GM21423 (cell line): ENCODE measurements at regions not wholly inside any gene's neighbourhood (a gene's known extent, or its start where the extent isn't known, plus 50 kb on each side); places are given as distances from the start of the nearest gene placed in this dataset.
A peak's percentile ranks its signal among the peaks of the same experiment; 100 is the strongest.
"Not testable (repeated sequence)": the region's sequence is repeated elsewhere in the genome, so short reads cannot be mapped to it uniquely, and the experiment has no call there.

ENCODE experiments used
- ATAC-seq: cut with Tn5 transposase; IDR thresholded peaks from one replicate; pipeline ENCODE4 v1.9.1; 2021; ENCODE audit warnings: mild to moderate bottlenecking, moderate library complexity; ENCODE audit not compliant: unreplicated experiment

GRCh38 chr22:17318817-17319216 lies 50.4 kb upstream of the CECR2 start:
- no peak for ATAC-seq

DNA sequence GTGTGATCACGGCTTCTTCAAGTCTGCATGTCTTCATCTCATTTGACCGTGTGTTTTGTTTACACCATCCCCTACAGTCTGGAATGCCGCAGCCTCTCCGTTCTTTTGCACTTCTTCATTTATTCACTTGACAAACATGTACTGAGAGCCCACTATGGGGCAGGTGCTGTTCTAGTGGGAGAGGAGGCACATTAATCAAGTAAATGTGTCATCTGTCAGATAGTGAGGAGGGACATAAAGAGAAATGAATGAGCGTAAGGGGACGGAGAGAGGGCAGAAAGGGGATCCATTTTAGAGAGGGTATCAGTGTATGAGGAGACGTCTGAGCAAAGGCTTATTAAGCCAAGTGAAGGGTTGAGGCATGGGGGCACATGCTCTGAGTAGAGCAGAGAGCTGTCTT lies 54.0 kb upstream of the CECR2 start:
- ATAC-seq, result no peak

GRCh38 chr22:17314487-17314886 lies 54.8 kb upstream of the CECR2 start:
- ATAC-seq, result no peak

- ATAC-seq, result no peak
Observed at GRCh38 chr22:17313626-17314025, 55.6 kb upstream of the CECR2 start.

- no peak for ATAC-seq
Observed at GRCh38 chr22:17307566-17307965, 61.7 kb upstream of the CECR2 start.

DNA sequence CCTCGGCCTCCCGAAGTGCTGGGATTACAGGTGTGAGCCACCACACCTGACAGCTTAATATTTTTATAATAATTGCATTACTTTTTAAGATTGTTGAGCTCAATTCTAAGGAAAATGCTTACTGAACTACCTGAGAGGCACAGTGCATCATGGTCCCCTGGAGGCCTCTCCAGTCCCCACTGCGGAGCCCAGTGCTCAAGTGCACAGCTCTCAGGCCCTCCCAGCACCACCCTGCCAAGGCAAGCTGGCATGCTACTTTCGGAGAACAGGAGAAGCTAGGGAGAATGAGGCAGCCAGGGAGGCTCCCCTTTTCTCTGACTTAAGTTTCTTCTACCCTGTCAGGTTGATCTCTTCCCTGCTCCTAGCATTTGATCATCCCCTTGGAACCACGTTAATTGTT lies 64.2 kb upstream of the CECR2 start:
- ATAC-seq, result no peak

DNA sequence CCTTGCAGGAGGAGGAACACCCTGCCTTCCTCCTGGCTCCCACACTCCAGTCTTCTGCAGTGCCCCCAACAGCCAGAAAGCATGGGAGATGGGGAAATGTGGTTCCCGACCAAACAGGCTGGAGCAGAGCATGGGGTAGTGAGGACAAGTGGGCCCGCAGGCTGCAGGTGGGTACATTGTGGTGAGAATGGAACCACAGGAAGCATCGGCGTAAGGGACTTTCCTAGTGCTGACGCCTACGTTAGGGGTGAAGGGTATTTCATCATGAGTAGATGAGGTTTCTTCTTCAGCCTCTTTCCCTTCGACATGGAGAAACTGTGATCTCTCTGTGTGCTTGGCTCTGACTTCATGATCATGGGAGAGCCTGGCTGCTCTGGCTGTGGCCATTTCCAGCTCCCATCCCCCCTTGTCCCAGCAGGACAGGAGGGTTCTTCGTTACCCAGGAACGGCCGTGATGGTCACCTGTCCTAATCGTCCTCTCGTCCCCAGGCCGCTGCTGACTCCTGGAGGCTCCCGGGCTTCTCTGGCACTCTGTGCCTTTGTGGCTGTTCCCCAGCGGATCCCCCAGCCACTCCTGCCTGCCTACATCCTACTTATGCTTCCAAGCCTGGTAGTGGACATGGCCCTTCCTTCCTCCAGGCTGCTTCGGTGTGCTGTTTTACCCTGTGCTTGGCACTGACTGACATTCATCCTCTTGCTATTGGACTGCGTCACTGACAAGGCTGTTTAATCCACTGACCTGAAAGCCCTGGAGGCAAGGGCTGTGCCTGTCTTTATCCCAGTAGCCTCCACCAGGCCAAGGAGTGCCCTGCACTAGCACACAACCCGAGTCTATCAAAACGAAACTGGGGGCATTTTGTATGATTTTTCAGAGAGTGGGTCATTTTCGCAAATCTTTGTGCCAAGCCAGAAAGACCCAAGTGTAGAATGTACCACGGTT lies 65.2 kb upstream of the CECR2 start:
- ATAC-seq, result no peak

DNA sequence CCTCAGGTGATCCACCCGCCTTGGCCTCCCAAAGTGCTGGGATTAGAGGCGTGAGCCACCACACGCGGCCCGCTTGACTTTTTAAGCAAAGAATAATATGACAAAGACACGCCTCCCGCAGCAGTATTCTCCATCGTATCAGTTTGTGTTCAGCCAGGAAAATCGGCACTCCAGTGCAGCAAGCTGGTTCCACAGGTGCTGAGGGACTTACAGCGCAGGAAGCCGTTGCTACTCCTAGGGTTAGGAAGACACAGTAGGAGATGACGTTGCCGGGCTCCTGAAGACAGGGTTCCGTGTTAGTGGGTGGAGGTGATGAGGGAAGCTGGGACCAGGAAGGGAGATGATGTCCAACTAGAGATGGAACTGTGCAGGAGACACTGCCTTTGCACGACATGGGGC lies 65.8 kb upstream of the CECR2 start:
- ATAC-seq, result no peak

- no peak for ATAC-seq
Observed at GRCh38 chr22:17302616-17303015, 66.6 kb upstream of the CECR2 start.

- ATAC-seq, result no peak
Observed at GRCh38 chr22:17300926-17301325, 68.3 kb upstream of the CECR2 start.

DNA sequence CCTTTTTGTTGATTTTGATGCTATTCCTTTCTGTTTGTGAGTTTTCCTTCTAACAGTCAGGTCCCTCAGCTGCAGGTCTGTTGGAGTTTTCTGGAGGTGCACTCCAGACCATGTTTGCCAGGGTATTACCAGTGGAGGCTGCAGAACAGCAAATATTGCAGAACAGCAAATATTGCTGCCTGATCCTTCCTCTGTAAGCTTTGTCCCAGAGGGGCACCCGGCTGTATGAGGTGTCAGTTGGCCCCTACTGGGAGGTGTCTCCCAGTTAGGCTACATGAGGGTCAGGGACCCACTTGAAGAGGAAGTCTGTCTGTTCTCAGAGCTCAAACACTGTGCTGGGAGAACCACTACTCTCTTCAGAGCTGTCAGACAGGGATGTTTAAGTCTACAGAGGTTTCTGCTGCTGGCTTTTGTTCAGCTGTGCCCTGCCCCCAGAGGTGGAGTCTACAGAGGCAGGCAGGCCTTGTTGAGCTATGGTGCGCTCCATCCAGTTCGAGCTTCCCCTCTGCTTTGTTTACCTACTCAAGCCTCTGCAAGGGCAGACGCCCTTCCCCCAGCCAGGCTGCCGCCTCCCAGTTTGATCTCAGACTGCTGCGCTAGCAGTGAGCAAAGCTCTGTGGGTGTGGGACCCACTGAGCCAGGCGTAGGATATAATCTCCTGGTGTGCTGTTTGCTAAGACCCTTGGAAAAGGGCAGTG lies 70.3 kb upstream of the CECR2 start:
- not testable (repeated sequence) for ATAC-seq

DNA sequence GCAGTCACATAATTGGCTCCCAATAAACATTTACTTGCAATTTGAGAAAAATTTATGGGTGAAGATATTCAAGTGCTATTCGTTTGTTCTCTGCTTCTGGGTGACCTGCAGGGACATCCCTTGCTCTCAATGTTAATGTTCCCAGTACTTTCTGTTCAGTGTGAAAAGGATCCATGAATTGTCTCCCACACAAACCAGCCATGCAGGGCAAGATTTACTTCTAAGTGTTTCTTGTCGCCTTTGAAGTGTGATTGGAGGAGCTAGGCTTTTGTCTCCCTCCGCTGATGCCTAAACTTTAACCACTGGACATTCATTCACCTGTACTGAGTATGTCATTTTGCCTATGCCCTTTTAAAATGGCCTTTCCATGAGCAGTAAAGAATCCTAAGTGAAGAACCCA lies 66.4 kb upstream of the ADA2 start:
- ATAC-seq, result no peak

DNA sequence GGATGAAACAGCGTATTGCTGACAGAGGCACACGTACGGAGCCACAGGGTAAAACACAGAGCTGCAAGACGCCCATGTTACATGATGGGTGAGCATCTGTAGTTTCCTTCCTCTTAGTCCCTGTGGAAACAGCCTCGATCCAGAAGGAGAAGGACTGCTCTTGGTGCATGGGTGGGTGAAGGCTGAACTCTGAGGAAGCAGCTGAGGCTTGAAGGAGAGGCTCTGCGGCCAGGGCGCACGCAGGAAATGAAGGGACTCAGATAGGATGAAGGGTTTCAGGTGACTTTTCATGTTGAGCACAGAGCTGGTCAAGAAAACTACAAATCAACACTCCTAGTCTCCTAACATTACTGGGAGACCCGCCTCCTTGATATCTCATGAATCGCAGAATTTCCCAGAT lies 65.7 kb upstream of the ADA2 start:
- ATAC-seq, result no peak

DNA sequence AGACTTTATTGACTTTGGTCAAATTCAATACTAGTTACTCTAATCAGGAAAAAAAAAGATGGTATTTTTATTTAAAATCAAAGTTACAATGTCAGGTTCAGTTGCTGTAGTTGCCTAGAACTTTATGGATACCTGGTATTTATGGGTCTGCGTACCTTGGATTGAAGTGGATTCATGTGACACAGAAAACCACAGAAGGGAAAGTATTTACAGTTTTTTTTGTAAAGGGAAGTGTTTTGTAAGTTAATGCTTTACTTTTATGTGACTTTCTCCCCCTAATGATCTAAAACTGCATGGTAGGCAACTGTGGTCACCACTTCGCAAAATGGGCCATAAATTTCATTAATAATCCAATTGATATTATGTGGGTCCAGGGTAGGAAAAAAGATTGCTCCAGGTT lies 65.2 kb upstream of the ADA2 start:
- no peak for ATAC-seq

GRCh38 chr22:17283865-17284264 lies 64.6 kb upstream of the ADA2 start:
- not testable (repeated sequence) for ATAC-seq

GRCh38 chr22:17283423-17283822 lies 64.2 kb upstream of the ADA2 start:
- ATAC-seq, result no peak

DNA sequence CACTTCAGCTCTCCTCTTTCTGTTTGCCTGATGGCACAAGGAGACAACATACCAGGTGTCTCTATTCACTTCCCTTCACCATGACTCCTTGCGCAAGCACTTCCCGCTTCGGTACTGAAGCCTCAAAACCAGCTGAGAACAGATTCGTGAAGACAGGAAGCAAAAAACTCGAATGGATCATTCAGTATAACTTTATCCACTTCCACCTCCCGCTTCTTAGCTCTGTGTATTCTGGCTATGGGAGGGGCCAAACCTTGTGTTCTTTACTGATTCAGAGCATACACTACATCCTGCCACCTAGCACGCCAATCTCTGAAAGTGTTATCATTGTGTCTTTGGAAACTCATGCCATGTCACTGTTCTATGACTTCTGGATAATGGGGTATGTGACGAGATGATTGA lies 62.2 kb upstream of the ADA2 start:
- peak; percentile 45 for ATAC-seq

- no peak for ATAC-seq
Observed at GRCh38 chr22:17281026-17281425, 61.8 kb upstream of the ADA2 start.

DNA sequence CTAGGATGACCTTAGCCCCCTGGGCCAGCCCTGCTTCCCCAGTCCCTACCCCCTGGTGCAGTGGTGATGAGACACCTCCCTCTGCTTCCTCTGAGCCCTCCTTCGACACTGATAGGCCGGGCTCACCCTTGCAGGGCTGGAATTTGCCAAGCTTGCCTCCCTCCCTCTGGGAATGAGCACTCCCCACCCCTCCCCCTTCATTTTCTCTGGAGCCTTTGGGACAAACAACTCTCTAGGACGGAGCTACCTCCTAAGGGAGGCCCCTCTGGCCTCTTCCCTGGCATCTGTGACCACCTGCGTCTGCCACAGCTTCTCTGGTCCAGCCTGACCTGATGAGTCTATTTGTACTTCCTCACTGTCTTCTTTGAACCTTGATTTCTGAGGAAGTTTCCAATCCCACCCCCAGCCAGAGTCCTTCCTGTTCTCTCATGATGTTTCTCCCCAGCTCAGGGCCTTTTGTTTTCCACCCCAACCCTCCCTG lies 53.3 kb upstream of the ADA2 start:
- ATAC-seq, result no peak

GRCh38 chr22:17271711-17272451 lies 52.6 kb upstream of the ADA2 start:
- no peak for ATAC-seq

- no peak for ATAC-seq
Observed at GRCh38 chr22:17269607-17270261, 50.5 kb upstream of the ADA2 start.
